Omental fat pad (tissue), 3 donors: ENCODE measurements at regions not wholly inside any gene's neighbourhood (a gene's known extent, or its start where the extent isn't known, plus 50 kb on each side); places are given as distances from the start of the nearest gene placed in this dataset.

Experiments used
- ATAC-seq: fragments of 150-250 bp; one replicate; pipeline ENCODE4 v1.9.1; 2016; ENCODE audit warnings: mild to moderate bottlenecking, moderate library complexity; ENCODE audit not compliant: low FRiP score
- DNase-seq: peaks from one replicate; pipeline ENCODE4 v3.0.0-alpha.2; 2019; ENCODE audit warnings: low spot score
- CTCF ChIP-seq, 3 donors: fragments of 450-650 bp; IDR thresholded peaks; one replicate each; pipeline ENCODE4 v1.5.1; 2016 to 2017; ENCODE audit warnings: antibody characterized with exemption in 3 of 3, mild to moderate bottlenecking in 3 of 3, moderate library complexity in 2 of 3

- DNase-seq, result no peak
- peak; percentile 72 for ATAC-seq
- no peak for TF ChIP-seq CTCF (IDR thresholded peaks at IDR 0.05)
Measured at GRCh38 chr3:124119056-124119716, 127.3 kb upstream of the ROPN1 start.

- ATAC-seq (no peak), DNase-seq (no peak)
- TF ChIP-seq CTCF (IDR thresholded peaks at IDR 0.05), result no peak
Measured at GRCh38 chr3:124121379-124122312, 129.7 kb upstream of the ROPN1 start.

- DNase-seq, result no peak
- ATAC-seq, result no peak
- TF ChIP-seq CTCF (IDR thresholded peaks at IDR 0.05), result no peak
Measured at GRCh38 chr3:124125315-124125714, 133.4 kb upstream of the ROPN1 start.

GRCh38 chr3:124126436-124127023, 134.6 kb upstream of the ROPN1 start:
- TF ChIP-seq CTCF (IDR thresholded peaks at IDR 0.05), result no peak
- no peak for ATAC-seq

GRCh38 chr3:124131158-124131557, 139.2 kb upstream of the ROPN1 start:
- TF ChIP-seq CTCF (IDR thresholded peaks at IDR 0.05), result no peak
- DNase-seq (no peak), ATAC-seq (no peak)

More at GRCh38 chr3:124126436-124127023, 134.6 kb upstream of the ROPN1 start:
- DNase-seq, result no peak

GRCh38 chr3:124131580-124131979, 139.7 kb upstream of the ROPN1 start:
- TF ChIP-seq CTCF (IDR thresholded peaks at IDR 0.05), result no peak
- no peak for DNase-seq
- ATAC-seq, result peak; percentile 19
